ENCODE measurements at regions not wholly inside any gene's neighbourhood (a gene's known extent, or its start where the extent isn't known, plus 50 kb on each side); places are given as distances from the start of the nearest gene placed in this dataset.

- TF ChIP-seq CTCF (IDR thresholded peaks at IDR 0.05) = no peak
- CTCF ChIA-PET = interaction anchor here (1.9 kb wide), 1 partner anchor 494 kb away, joined by 6 read pairs; no protein-coding TSS in a partner anchor
- Mint-ChIP-seq H3K27ac (no peak overlapping the region), H3K9me3 (no peaks in the 10 kb centered on the region), H3K4me3 (no peak overlapping the region), H3K27me3 (peaks cover 14% of the 10 kb centered on the region), H3K4me1 (ENCODE audit: low read depth) (peaks cover 22% of the 10 kb centered on the region), H3K36me3 (ENCODE audit: low read depth) (no peaks in the 10 kb centered on the region)
- Histone ChIP-seq H3K27ac (ENCODE audit: low read depth in 1 of 2, low read length in 2 of 2) (no peak overlapping the region), H3K36me3 (ENCODE audit: insufficient read depth, low read length) (no peaks in the 10 kb centered on the region), H3K27me3 (ENCODE audit: control insufficient read depth in 1 of 2, insufficient read depth in 2 of 2, low read length in 2 of 2) (peaks cover 3 to 4% of the 10 kb centered on the region in 2 experiments), H3K4me3 (ENCODE audit: low read length) (no peak overlapping the region), H3K9me3 (ENCODE audit: control insufficient read depth in 1 of 2, insufficient read depth in 1 of 2, low read length in 2 of 2) (no peaks in the 10 kb centered on the region), H3K4me1 (ENCODE audit: insufficient read depth, low read length) (peaks cover 17% of the 10 kb centered on the region)
- no peak for ATAC-seq (ENCODE audit: poor library complexity)
- intact Hi-C loops (cut with DNase I, micrococcal nuclease) = no loop called here
- POLR2A ChIA-PET = no interaction called here
- no peak for DNase-seq
Measured at GRCh38 chr9:90097237-90097636, 492.4 kb downstream of the GADD45G start.

- no peaks in the 10 kb centered on the region for H3K9me3 ChIP-seq (ENCODE audit: control insufficient read depth in 1 of 2, insufficient read depth in 1 of 2, low read length in 2 of 2)
- no peak overlapping the region for H3K4me3 ChIP-seq (ENCODE audit: low read length)
- H3K27me3 Mint-ChIP-seq = peaks cover 13% of the 10 kb centered on the region
- TF ChIP-seq CTCF (IDR thresholded peaks at IDR 0.05) = no peak
- no peak overlapping the region for H3K27ac ChIP-seq (ENCODE audit: low read depth in 1 of 2, low read length in 2 of 2)
- ATAC-seq (ENCODE audit: poor library complexity) = no peak
- ChIA-PET CTCF (interaction anchor here (1.9 kb wide), 1 partner anchor 495 kb away, joined by 6 read pairs; no protein-coding TSS in a partner anchor), POLR2A (no interaction called here)
- H3K4me1 ChIP-seq (ENCODE audit: insufficient read depth, low read length) = peaks cover 7% of the 10 kb centered on the region
- H3K36me3 ChIP-seq (ENCODE audit: insufficient read depth, low read length) = no peaks in the 10 kb centered on the region
- no peaks in the 10 kb centered on the region for H3K36me3 Mint-ChIP-seq (ENCODE audit: low read depth)
- H3K9me3 Mint-ChIP-seq = no peaks in the 10 kb centered on the region
- no peak overlapping the region for H3K4me3 Mint-ChIP-seq
- peaks cover 3 to 4% of the 10 kb centered on the region in 2 experiments for H3K27me3 ChIP-seq (ENCODE audit: control insufficient read depth in 1 of 2, insufficient read depth in 2 of 2, low read length in 2 of 2)
- intact Hi-C loops (cut with DNase I, micrococcal nuclease) = loop anchor here in 1 of 2 experiments (1.0 kb wide), 1 partner anchor 496 kb away; no protein-coding TSS in a partner anchor
- no peak for DNase-seq
- no peak overlapping the region for H3K27ac Mint-ChIP-seq
- peaks cover 13% of the 10 kb centered on the region for H3K4me1 Mint-ChIP-seq (ENCODE audit: low read depth)
Measured at GRCh38 chr9:90098408-90098807, 493.6 kb downstream of the GADD45G start.

DNA sequence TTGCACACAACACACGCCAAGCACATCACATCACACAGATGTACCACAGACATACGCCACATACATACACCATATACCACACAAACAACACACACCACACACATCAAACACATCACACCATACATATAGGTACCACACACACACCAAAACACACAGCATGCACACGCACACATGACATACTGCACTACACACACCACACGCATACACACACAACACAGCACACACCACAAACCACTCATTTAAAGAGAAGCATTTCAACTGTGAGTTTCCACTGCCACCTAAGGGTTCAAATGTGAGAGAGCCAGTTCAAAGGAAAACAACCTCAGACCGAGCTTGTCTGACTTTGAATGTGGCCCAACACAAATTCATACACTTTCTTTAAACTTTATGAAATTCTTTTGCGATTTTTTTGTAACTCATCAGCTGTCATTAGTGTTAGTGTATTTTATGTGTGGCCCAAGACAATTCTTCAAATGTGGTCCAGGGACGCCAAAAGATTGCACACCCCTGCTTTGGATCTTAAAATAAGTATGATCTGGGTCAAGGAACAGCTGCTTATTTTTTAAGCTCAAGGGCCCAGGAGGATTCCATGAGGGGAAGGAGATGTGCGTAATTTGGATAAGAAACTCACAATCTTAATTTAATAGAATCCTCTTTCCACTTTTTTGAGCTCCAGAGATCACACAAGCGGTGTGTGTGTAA is 494.6 kb downstream of the GADD45G start:
- DNase-seq (peak in 3 of 14 experiments; percentile 5 to 26 (median 24)), ATAC-seq (ENCODE audit: poor library complexity) (no peak)
- TF ChIP-seq CTCF (IDR thresholded peaks at IDR 0.05) = no peak
- Histone ChIP-seq H3K36me3 (ENCODE audit: insufficient read depth, low read length) (no peaks in the 10 kb centered on the region), H3K4me1 (ENCODE audit: insufficient read depth, low read length) (peaks cover 3% of the 10 kb centered on the region), H3K27ac (ENCODE audit: low read depth in 1 of 2, low read length in 2 of 2) (no peak overlapping the region), H3K4me3 (ENCODE audit: low read length) (no peak overlapping the region), H3K27me3 (ENCODE audit: control insufficient read depth in 1 of 2, insufficient read depth in 2 of 2, low read length in 2 of 2) (peaks cover 3 to 4% of the 10 kb centered on the region in 2 experiments), H3K9me3 (ENCODE audit: control insufficient read depth in 1 of 2, insufficient read depth in 1 of 2, low read length in 2 of 2) (no peaks in the 10 kb centered on the region)
- no peak overlapping the region for H3K4me3 Mint-ChIP-seq
- intact Hi-C loops (cut with DNase I, micrococcal nuclease) = no loop called here
- H3K9me3 Mint-ChIP-seq = no peaks in the 10 kb centered on the region
- H3K4me1 Mint-ChIP-seq (ENCODE audit: low read depth) = peaks cover 7% of the 10 kb centered on the region
- H3K27me3 Mint-ChIP-seq = peaks cover 13% of the 10 kb centered on the region
- H3K27ac Mint-ChIP-seq = no peak overlapping the region
- H3K36me3 Mint-ChIP-seq (ENCODE audit: low read depth) = no peaks in the 10 kb centered on the region
- ChIA-PET CTCF (interaction anchor here (0.5 to 2.0 kb wide), 3 partner anchors 22 to 501 kb away, joined by 3 to 5 read pairs (median 4); no protein-coding TSS in a partner anchor), POLR2A (interaction anchor here (4.3 kb wide), 1 partner anchor 496 kb away, joined by 27 read pairs; the partner anchor contains the start of gene GADD45G)

All from CD4-positive, alpha-beta T cell (primary cell).